Prostate gland (tissue), 2 donors: ENCODE measurements at regions not wholly inside any gene's neighbourhood (a gene's known extent, or its start where the extent isn't known, plus 50 kb on each side); places are given as distances from the start of the nearest gene placed in this dataset.

Source experiments
- DNase-seq: peaks from one replicate; pipeline ENCODE4 v3.0.0-alpha.2; 2019; ENCODE audit warnings: low spot score
- H3K27ac ChIP-seq, 2 donors: fragments of 200-600 bp; sonication (generic); 2 replicates each; pipeline ENCODE4 v1.5.1; 2017 to 2019
- H3K27me3 ChIP-seq: fragments of 200-600 bp; sonication (generic); replicated peaks from 2 replicates; pipeline ENCODE4 v1.5.1; 2019; ENCODE audit not compliant: insufficient read depth
- H3K36me3 ChIP-seq, 2 donors: fragments of 200-600 bp; sonication (generic); 1 replicate in 1 of 2; 2 replicates in 1 of 2; pipeline versions ENCODE4 v1.5.1 to v1.8.1; 2017 to 2019
- H3K4me1 ChIP-seq: fragments of 200-600 bp; sonication (generic); replicated peaks from 2 replicates; pipeline ENCODE4 v1.5.1; 2019
- H3K4me3 ChIP-seq, 2 donors: fragments of 200-600 bp; sonication (generic); 2 replicates each; pipeline ENCODE4 v1.5.1; 2017 to 2019
- H3K9me3 ChIP-seq: fragments of 200-600 bp; sonication (generic); 2 replicates; pipeline ENCODE4 v1.5.1; 2017
- CTCF ChIP-seq, 4 experiments: fragments of 200-600 bp in 2 of 4; fragments of 450-650 bp in 2 of 4; sonication (generic) in 2 of 4; IDR thresholded peaks; 1 replicate in 3 of 4; 2 replicates in 1 of 4; pipeline ENCODE4 v1.5.1; 2016 to 2019; ENCODE audit warnings: antibody characterized with exemption in 4 of 4, mild to moderate bottlenecking in 2 of 4, moderate library complexity in 2 of 4
- POLR2A ChIP-seq: fragments of 450-650 bp; IDR thresholded peaks from one replicate; pipeline ENCODE4 v1.6.1; 2016; ENCODE audit warnings: antibody characterized with exemption, mild to moderate bottlenecking
- POLR2AphosphoS5 ChIP-seq: sonication (generic); formaldehyde crosslinking; IDR thresholded peaks from one replicate; pipeline ENCODE4 v1.6.1; 2017; ENCODE audit warnings: antibody characterized with exemption
- WGBS: methylation state at CpG from one replicate; pipeline ENCODE4 v1.1.5; 2018; 5-methylcytosine and 5-hydroxymethylcytosine counted together
- intact Hi-C: fragments of 100-400 bp; cut with DNase I; formaldehyde crosslinking; loops from one replicate; pipeline ENCODE4 v1.14.2; 2022

GRCh38 chr18:60469387-60470100, 97.0 kb upstream of the MC4R start:
- WGBS, result 52% methylated on average over 5 of the region's 5 CpGs
- TF ChIP-seq POLR2A (no peak), POLR2AphosphoS5 (no peak), CTCF (IDR thresholded peaks at IDR 0.05) (no peak)
- Histone ChIP-seq H3K36me3 (no peaks in the 10 kb centered on the region), H3K27ac (no peak overlapping the region), H3K27me3 (no peaks in the 10 kb centered on the region), H3K9me3 (no peaks in the 10 kb centered on the region), H3K4me3 (no peak overlapping the region), H3K4me1 (no peaks in the 10 kb centered on the region)
- intact Hi-C loops, result no loop called here
- DNase-seq, result no peak

GRCh38 chr18:60471652-60472051, 99.1 kb upstream of the MC4R start:
- WGBS, result 83% methylated on average over 1 of the region's 1 CpG
- no peak for TF ChIP-seq POLR2A
- no peak for TF ChIP-seq CTCF (IDR thresholded peaks at IDR 0.05)
- no peak for TF ChIP-seq POLR2AphosphoS5

GRCh38 chr18:60485201-60485600, 112.6 kb upstream of the MC4R start:
- intact Hi-C loops, result no loop called here
- H3K27ac ChIP-seq, result no peak overlapping the region
- no peaks in the 10 kb centered on the region for H3K36me3 ChIP-seq
- WGBS, result 73% methylated on average over 2 of the region's 2 CpGs
- no peak for DNase-seq
- no peak for TF ChIP-seq CTCF (IDR thresholded peaks at IDR 0.05)
- TF ChIP-seq POLR2A, result no peak
- no peak for TF ChIP-seq POLR2AphosphoS5
- H3K4me1 ChIP-seq, result no peaks in the 10 kb centered on the region
- no peak overlapping the region for H3K4me3 ChIP-seq
- H3K9me3 ChIP-seq, result no peaks in the 10 kb centered on the region
- H3K27me3 ChIP-seq, result no peaks in the 10 kb centered on the region

More at GRCh38 chr18:60471652-60472051, 99.1 kb upstream of the MC4R start:
- intact Hi-C loops, result no loop called here
- Histone ChIP-seq H3K4me3 (no peak overlapping the region), H3K4me1 (no peaks in the 10 kb centered on the region), H3K9me3 (no peaks in the 10 kb centered on the region), H3K27me3 (no peaks in the 10 kb centered on the region), H3K27ac (no peak overlapping the region), H3K36me3 (no peaks in the 10 kb centered on the region)
- no peak for DNase-seq

- DNase-seq, result no peak
- no peaks in the 10 kb centered on the region for H3K4me1 ChIP-seq
- TF ChIP-seq POLR2AphosphoS5 (no peak), POLR2A (no peak), CTCF (IDR thresholded peaks at IDR 0.05) (no peak)
- H3K36me3 ChIP-seq, result no peaks in the 10 kb centered on the region
- whole genome bisulfite sequencing, result 46% methylated on average over 4 of the region's 4 CpGs
- H3K9me3 ChIP-seq, result no peaks in the 10 kb centered on the region
- intact Hi-C loops, result no loop called here
- no peak overlapping the region for H3K4me3 ChIP-seq
- H3K27me3 ChIP-seq, result no peaks in the 10 kb centered on the region
- no peak overlapping the region for H3K27ac ChIP-seq
Measured at GRCh38 chr18:60493066-60493465, 120.5 kb upstream of the MC4R start.

GRCh38 chr18:60499675-60500074, 127.1 kb upstream of the MC4R start:
- no peak for TF ChIP-seq POLR2AphosphoS5
- no peak for TF ChIP-seq POLR2A
- TF ChIP-seq CTCF (IDR thresholded peaks at IDR 0.05), result no peak
- no peak overlapping the region for H3K27ac ChIP-seq
- DNase-seq, result no peak
- H3K4me3 ChIP-seq, result no peak overlapping the region
- no peaks in the 10 kb centered on the region for H3K9me3 ChIP-seq
- no peaks in the 10 kb centered on the region for H3K4me1 ChIP-seq
- WGBS, result 97% methylated on average over 4 of the region's 4 CpGs
- no peaks in the 10 kb centered on the region for H3K36me3 ChIP-seq
- no peaks in the 10 kb centered on the region for H3K27me3 ChIP-seq
- intact Hi-C loops, result no loop called here
